Esophagus muscularis mucosa (tissue), 4 donors: ENCODE measurements at regions not wholly inside any gene's neighbourhood (a gene's known extent, or its start where the extent isn't known, plus 50 kb on each side); places are given as distances from the start of the nearest gene placed in this dataset.

ENCODE experiments used
- EP300 ChIP-seq: sonication (generic); formaldehyde crosslinking; IDR thresholded peaks from one replicate; pipeline ENCODE4 v1.6.1; 2017; ENCODE audit warnings: antibody characterized with exemption
- POLR2A ChIP-seq: fragments of 450-650 bp; IDR thresholded peaks from one replicate; pipeline ENCODE4 v1.6.1; 2017; ENCODE audit warnings: antibody characterized with exemption, moderate library complexity, mild to moderate bottlenecking, low read depth
- POLR2AphosphoS5 ChIP-seq, 2 donors: sonication (generic); formaldehyde crosslinking; IDR thresholded peaks; one replicate each; pipeline ENCODE4 v1.6.1; 2017; ENCODE audit warnings: antibody characterized with exemption in 2 of 2
- TF ChIP-seq, protein P1 (sequence below), 3 experiments: fragments of 200-600 bp in 2 of 3; fragments of 450-650 bp in 1 of 3; sonication (generic) in 2 of 3; IDR thresholded peaks; one replicate each; pipeline ENCODE4 v1.5.1; 2017 to 2019; ENCODE audit warnings: antibody characterized with exemption in 3 of 3, mild to moderate bottlenecking in 2 of 3, moderate library complexity in 1 of 3

DNA sequence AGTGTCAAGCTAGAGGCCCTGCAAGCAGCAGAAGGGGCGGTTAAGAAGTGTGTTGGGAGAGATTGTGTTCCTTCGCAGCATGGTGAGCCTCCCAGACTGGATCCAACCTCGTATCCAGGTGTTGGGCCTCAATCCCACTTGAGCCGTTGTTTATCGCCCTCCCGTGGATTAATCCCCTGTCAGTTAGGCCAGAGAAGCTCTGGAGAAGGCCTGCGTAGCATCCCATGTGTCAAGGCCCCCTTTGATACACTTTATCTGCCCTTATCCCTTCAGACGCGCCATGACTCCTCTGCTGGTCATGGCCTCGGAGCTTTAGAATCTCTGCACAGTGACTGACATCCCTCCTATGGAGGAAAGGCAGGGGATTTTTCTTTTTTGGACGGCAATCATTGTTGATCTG lies 181.0 kb downstream of the ZFP64 start:
- TF ChIP-seq, protein P1, sequence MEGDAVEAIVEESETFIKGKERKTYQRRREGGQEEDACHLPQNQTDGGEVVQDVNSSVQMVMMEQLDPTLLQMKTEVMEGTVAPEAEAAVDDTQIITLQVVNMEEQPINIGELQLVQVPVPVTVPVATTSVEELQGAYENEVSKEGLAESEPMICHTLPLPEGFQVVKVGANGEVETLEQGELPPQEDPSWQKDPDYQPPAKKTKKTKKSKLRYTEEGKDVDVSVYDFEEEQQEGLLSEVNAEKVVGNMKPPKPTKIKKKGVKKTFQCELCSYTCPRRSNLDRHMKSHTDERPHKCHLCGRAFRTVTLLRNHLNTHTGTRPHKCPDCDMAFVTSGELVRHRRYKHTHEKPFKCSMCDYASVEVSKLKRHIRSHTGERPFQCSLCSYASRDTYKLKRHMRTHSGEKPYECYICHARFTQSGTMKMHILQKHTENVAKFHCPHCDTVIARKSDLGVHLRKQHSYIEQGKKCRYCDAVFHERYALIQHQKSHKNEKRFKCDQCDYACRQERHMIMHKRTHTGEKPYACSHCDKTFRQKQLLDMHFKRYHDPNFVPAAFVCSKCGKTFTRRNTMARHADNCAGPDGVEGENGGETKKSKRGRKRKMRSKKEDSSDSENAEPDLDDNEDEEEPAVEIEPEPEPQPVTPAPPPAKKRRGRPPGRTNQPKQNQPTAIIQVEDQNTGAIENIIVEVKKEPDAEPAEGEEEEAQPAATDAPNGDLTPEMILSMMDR (IDR thresholded peaks at IDR 0.05): no peak
- TF ChIP-seq POLR2AphosphoS5 (IDR thresholded peaks at IDR 0.05): no peak
- no peak for TF ChIP-seq POLR2A
- TF ChIP-seq EP300: no peak
